Myocyte (in vitro differentiated cells): ENCODE measurements at regions not wholly inside any gene's neighbourhood (a gene's known extent, or its start where the extent isn't known, plus 50 kb on each side); places are given as distances from the start of the nearest gene placed in this dataset.
A peak's percentile ranks its signal among the peaks of the same experiment; 100 is the strongest.
"Not testable (repeated sequence)": the region's sequence is repeated elsewhere in the genome, so short reads cannot be mapped to it uniquely, and the experiment has no call there.

ENCODE experiments used
- DNase-seq: peaks from one replicate; pipeline ENCODE4 v3.0.0-alpha.2; 2012; ENCODE audit warnings: low read depth

GRCh38 chr2:120513776-120514357 lies 167.9 kb downstream of the INHBB start:
- no peak for DNase-seq

- DNase-seq = no peak
These were observed 168.6 kb downstream of the INHBB start for GRCh38 chr2:120514521-120514920.

- not testable (repeated sequence) for DNase-seq
These were observed 169.3 kb downstream of the INHBB start for GRCh38 chr2:120515066-120515758.

GRCh38 chr2:120515759-120516678 lies 170.1 kb downstream of the INHBB start:
- DNase-seq = no peak

- DNase-seq = no peak
These were observed 170.9 kb downstream of the INHBB start for GRCh38 chr2:120516679-120517314.

GRCh38 chr2:120517751-120518469 lies 172.0 kb downstream of the INHBB start:
- DNase-seq = no peak

GRCh38 chr2:120518819-120519218 lies 172.9 kb downstream of the INHBB start:
- no peak for DNase-seq

- no peak for DNase-seq
These were observed 173.5 kb downstream of the INHBB start for GRCh38 chr2:120519469-120519868.

GRCh38 chr2:120520454-120520853 lies 174.5 kb downstream of the INHBB start:
- no peak for DNase-seq

GRCh38 chr2:120520929-120521912 lies 175.3 kb downstream of the INHBB start:
- DNase-seq = peak; percentile 36

GRCh38 chr2:120522151-120522751 lies 176.3 kb downstream of the INHBB start:
- DNase-seq = no peak

GRCh38 chr2:120523766-120524165 lies 177.8 kb downstream of the INHBB start:
- no peak for DNase-seq

- no peak for DNase-seq
These were observed 178.2 kb downstream of the INHBB start for GRCh38 chr2:120524174-120524573.

- DNase-seq = no peak
These were observed 179.4 kb downstream of the INHBB start for GRCh38 chr2:120525056-120526046.

- no peak for DNase-seq
These were observed 180.2 kb downstream of the INHBB start for GRCh38 chr2:120526047-120526562.

GRCh38 chr2:120526997-120527945 lies 181.3 kb downstream of the INHBB start:
- DNase-seq = no peak
